ENCODE measurements at regions not wholly inside any gene's neighbourhood (a gene's known extent, or its start where the extent isn't known, plus 50 kb on each side); places are given as distances from the start of the nearest gene placed in this dataset.

DNA sequence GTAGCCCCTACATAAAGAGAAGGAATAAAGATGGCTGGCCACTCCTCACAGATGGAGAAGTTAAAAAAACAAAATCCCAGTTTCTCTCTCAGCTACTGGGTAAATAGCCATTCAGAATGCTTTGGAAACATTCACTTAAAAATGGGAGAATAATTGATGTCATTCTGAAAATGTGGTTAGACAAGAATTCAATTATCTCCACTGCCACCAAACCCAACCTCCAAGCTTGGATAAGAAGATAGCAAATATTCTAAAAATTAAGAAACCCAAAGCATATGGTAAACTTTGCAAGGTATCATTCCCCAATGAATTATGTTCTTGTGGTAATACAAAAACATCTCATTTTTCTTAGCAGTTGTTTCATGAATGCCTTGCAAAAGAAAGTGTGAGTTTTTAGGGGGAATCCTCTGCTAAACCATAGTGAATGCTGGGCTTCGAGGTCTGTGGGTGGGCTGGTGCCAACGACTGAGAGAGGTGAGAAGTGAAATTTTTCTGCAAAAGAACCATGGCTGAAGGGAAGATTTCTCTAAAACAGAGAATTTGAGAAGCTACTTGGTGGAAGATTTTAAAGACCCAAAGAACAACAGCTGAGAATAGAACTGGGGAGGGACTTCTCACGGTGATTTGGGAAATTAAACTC, 497.9 kb upstream of the JARID2 start:
- Histone ChIP-seq H3K4me2 (no peak overlapping the region), H3K4me1 (ENCODE audit: control insufficient read depth in 1 of 2, insufficient read depth in 2 of 2, low read depth in 1 of 2, low read length in 1 of 2) (peaks cover 0 to 3% of the 10 kb centered on the region in 2 experiments; a peak in 2 of 4 replicates), H3F3A (replicated peaks; ENCODE audit: insufficient read depth) (peaks cover 1% of the 10 kb centered on the region), H3K79me2 (ENCODE audit: insufficient read depth) (no peaks in the 10 kb centered on the region), H3K27me3 (ENCODE audit: insufficient read depth) (no peaks in the 10 kb centered on the region), H3K9me2 (no peaks in the 10 kb centered on the region), H3K27ac (ENCODE audit: low read depth in 2 of 2, low read length in 1 of 2) (no peak overlapping the region), H3K9ac (no peak overlapping the region), H3K9me3 (no peaks in the 10 kb centered on the region), H3K36me3 (replicated peaks in 1 of 2; ENCODE audit: control insufficient read depth in 1 of 2, insufficient read depth in 2 of 2, low read length in 1 of 2) (no peaks in the 10 kb centered on the region), H3K4me3 (ENCODE audit: low read depth in 2 of 2, low read length in 1 of 2) (no peak overlapping the region), H4K20me1 (ENCODE audit: insufficient read depth) (no peaks in the 10 kb centered on the region), H2AFZ (ENCODE audit: low read depth) (no peak overlapping the region)
- ChIA-PET CTCF (interaction anchor here (1.1 kb wide), 1 partner anchor 19 kb away, joined by 3 read pairs; no protein-coding TSS in a partner anchor), POLR2A (no interaction called here)
- TF ChIP-seq ZBTB33 (IDR thresholded peaks at IDR 0.05; ENCODE audit: borderline replicate concordance, low read depth) (no peak), YY1 (IDR thresholded peaks at IDR 0.05; ENCODE audit: low read depth) (no peak), TEAD4 (IDR thresholded peaks at IDR 0.05; ENCODE audit: borderline replicate concordance, insufficient read depth) (no peak), JUND (IDR thresholded peaks at IDR 0.05) (no peak), EZH2phosphoT487 (IDR thresholded peaks at IDR 0.05; ENCODE audit: borderline replicate concordance, low read depth) (no peak)
- 48% methylated on average over 3 of the region's 3 CpGs for WGBS (ENCODE audit: low lambda C conversion rate)
- no peak for DNase-seq

- Histone ChIP-seq H3F3A (replicated peaks; ENCODE audit: insufficient read depth) (no peaks in the 10 kb centered on the region), H4K20me1 (ENCODE audit: insufficient read depth) (no peaks in the 10 kb centered on the region), H3K79me2 (ENCODE audit: insufficient read depth) (no peaks in the 10 kb centered on the region), H3K4me1 (ENCODE audit: control insufficient read depth in 1 of 2, insufficient read depth in 2 of 2, low read depth in 1 of 2, low read length in 1 of 2) (no peaks in the 10 kb centered on the region), H3K4me2 (no peak overlapping the region), H3K27ac (ENCODE audit: low read depth in 2 of 2, low read length in 1 of 2) (no peak overlapping the region), H3K9me3 (no peaks in the 10 kb centered on the region), H3K9me2 (no peaks in the 10 kb centered on the region), H3K36me3 (replicated peaks in 1 of 2; ENCODE audit: control insufficient read depth in 1 of 2, insufficient read depth in 2 of 2, low read length in 1 of 2) (no peaks in the 10 kb centered on the region), H2AFZ (ENCODE audit: low read depth) (no peak overlapping the region), H3K27me3 (ENCODE audit: insufficient read depth) (no peaks in the 10 kb centered on the region), H3K4me3 (ENCODE audit: low read depth in 2 of 2, low read length in 1 of 2) (no peak overlapping the region), H3K9ac (no peak overlapping the region)
- CTCF ChIA-PET: interaction anchor here (1.1 kb wide), 1 partner anchor 19 kb away, joined by 3 read pairs; no protein-coding TSS in a partner anchor
- TF ChIP-seq FOXJ3 (CRISPR knock-in tag; IDR thresholded peaks at IDR 0.05) (no peak), TCF12 (IDR thresholded peaks at IDR 0.05) (no peak), EP300 (IDR thresholded peaks at IDR 0.05; ENCODE audit: borderline replicate concordance in 1 of 2, low read depth in 1 of 2, low read length in 1 of 2) (no peak), GATA2 (CRISPR knock-in tag; IDR thresholded peaks at IDR 0.05) (no peak), RAD21 (IDR thresholded peaks at IDR 0.05; ENCODE audit: low read length) (no peak), FOXM1 (IDR thresholded peaks at IDR 0.05; ENCODE audit: low read depth) (no peak), CTCF (IDR thresholded peaks at IDR 0.05) (no peak), RFX5 (IDR thresholded peaks at IDR 0.05; ENCODE audit: low read length) (no peak), TAF1 (IDR thresholded peaks at IDR 0.05; ENCODE audit: borderline replicate concordance, low read depth, low read length) (no peak), SIN3A (IDR thresholded peaks at IDR 0.05; ENCODE audit: borderline replicate concordance, low read depth, low read length) (no peak), NFIC (IDR thresholded peaks at IDR 0.05; ENCODE audit: borderline replicate concordance) (no peak), SMC3 (IDR thresholded peaks at IDR 0.05; ENCODE audit: low read depth, low read length) (no peak), MEF2A (IDR thresholded peaks at IDR 0.05; ENCODE audit: borderline replicate concordance, low read depth) (no peak)
- TF ChIP-seq, protein P1, sequence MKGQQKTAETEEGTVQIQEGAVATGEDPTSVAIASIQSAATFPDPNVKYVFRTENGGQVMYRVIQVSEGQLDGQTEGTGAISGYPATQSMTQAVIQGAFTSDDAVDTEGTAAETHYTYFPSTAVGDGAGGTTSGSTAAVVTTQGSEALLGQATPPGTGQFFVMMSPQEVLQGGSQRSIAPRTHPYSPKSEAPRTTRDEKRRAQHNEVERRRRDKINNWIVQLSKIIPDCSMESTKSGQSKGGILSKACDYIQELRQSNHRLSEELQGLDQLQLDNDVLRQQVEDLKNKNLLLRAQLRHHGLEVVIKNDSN (IDR thresholded peaks at IDR 0.05; ENCODE audit: borderline replicate concordance, low read depth): no peak
- TF ChIP-seq, protein P2, sequence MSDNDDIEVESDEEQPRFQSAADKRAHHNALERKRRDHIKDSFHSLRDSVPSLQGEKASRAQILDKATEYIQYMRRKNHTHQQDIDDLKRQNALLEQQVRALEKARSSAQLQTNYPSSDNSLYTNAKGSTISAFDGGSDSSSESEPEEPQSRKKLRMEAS (IDR thresholded peaks at IDR 0.05; ENCODE audit: low read depth): no peak
- DNase-seq: no peak
- POLR2A ChIA-PET: no interaction called here
- WGBS (ENCODE audit: low lambda C conversion rate): 63% methylated on average over 4 of the region's 4 CpGs
These were observed 497.2 kb upstream of the JARID2 start for GRCh38 chr6:14748679-14749078.

Data from SK-N-SH (cell line).